HG02798 (cell line): ENCODE measurements at regions not wholly inside any gene's neighbourhood (a gene's known extent, or its start where the extent isn't known, plus 50 kb on each side); places are given as distances from the start of the nearest gene placed in this dataset.

ENCODE experiments used
- ATAC-seq: cut with Tn5 transposase; IDR thresholded peaks from one replicate; pipeline ENCODE4 v1.9.1; 2021; ENCODE audit warnings: mild to moderate bottlenecking; ENCODE audit not compliant: unreplicated experiment, poor library complexity

DNA sequence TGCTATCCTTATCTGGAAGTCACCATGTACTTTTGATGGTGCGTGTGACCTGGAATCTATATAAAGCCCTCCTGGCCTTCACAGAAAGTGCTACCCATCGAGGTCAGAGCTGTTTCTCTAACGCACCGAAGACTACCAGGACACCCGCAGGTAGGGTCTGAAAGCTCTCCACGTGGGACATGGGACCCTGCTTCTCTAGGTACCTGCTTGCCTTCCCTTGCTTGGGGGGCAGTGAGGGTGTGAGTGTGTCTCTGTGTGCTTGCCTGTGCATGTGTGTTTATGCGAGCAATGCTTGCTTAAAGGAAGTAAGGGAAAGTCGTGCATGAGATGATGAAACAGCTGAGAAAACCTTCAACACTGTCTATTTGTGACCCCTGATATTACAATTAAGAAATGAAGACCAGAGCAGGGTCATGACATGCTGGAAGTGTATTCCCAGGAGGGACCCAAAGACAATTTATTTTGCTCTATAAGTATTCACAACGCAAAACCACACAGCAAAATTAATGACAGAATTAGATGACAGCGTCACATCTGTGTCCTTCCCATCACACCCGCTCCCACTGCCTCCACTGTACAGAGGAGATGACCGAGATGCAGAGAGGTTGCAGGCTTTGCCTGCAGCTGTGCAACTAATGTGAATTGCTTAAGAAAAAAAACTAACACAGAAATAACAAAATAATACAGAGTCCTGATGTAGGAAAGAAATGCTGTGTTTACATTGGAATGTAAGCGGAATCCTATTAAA, 76.4 kb upstream of the HELT start:
- no peak for ATAC-seq

GRCh38 chr4:184942444-184943425, 75.6 kb upstream of the HELT start:
- no peak for ATAC-seq

DNA sequence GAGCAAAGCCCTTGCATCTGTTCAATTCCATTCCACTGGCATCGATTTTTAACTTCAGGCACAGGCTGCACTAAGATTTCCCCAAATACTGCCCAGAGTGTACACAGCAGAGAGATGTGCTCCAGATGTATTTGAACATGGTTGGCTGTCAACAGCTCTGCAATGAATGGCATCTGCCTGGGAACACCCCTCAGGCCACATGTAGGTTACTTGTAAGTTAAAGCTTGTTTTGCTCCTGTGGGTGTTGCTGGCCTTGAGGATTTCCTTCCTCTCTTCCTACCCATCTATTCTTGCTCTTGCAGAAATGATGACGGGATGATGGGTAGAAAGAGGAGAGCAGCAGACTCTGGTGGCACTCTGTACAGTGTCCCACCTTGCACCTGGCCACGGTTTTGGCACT, 69.3 kb upstream of the HELT start:
- ATAC-seq: no peak

GRCh38 chr4:184950117-184950830, 68.0 kb upstream of the HELT start:
- no peak for ATAC-seq

DNA sequence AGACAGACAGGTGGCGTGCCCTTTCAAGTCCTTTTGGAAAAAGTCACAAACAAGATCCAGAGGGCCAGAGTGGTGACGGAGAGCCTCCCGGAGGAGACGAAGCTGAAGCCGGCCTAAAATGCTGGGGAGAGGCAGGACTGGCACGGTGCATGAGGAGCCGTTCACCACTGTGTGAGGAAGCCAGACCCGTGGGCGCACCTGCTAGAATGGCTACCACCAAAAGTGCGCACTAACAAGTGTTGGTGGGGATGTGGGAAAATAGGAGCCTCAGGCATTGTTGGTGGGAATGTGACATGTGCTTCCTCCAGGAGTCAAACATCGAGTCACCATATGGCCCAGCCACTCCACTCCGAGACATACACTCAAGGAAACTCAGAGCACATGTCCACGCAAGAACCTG, 67.4 kb upstream of the HELT start:
- no peak for ATAC-seq

DNA sequence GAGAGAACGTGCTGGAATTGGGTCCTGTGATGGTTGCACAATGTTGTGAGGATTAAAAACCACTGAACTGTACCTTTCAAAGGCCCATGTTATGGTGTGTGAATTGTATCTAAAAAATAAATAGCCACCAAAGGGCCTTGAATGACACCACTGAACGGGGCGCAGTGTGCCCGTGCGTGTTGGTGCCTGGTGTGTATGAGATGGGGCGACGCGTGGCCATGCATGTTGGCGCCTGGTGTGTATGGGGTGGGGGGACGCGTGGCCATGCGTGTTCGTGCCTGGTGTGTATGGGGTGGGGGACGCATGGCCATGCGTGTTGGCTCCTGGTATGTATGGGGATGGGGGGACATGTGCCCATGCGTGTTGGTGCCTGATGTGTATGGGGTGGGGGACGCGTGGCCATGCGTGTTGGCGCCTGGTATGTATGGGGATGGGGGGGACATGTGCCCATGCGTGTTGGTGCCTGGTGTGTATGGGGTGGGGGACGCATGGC, 66.6 kb upstream of the HELT start:
- ATAC-seq: no peak

DNA sequence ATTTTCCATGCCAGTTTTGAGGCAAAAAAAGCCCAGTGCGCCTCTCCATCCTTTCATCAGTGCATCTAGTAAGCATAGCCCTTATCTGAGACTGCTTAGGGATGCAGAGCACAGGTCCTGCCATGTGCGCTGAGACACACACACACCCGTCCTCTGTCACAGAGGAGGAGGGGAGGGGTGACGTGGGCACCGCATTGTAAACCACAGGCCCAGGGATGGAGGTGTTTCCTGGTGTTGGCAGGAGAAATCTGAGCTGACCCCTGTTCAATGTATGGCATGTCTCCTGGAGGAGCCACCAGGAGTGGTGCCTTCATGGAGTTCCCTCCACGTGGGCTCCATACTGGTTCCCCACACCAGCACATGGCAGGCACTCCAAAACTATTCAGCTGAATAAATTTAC, 65.8 kb upstream of the HELT start:
- ATAC-seq: no peak

- ATAC-seq: no peak
Measured at GRCh38 chr4:184953421-184953945, 64.8 kb upstream of the HELT start.

- ATAC-seq: no peak
Measured at GRCh38 chr4:184953971-184954370, 64.3 kb upstream of the HELT start.

DNA sequence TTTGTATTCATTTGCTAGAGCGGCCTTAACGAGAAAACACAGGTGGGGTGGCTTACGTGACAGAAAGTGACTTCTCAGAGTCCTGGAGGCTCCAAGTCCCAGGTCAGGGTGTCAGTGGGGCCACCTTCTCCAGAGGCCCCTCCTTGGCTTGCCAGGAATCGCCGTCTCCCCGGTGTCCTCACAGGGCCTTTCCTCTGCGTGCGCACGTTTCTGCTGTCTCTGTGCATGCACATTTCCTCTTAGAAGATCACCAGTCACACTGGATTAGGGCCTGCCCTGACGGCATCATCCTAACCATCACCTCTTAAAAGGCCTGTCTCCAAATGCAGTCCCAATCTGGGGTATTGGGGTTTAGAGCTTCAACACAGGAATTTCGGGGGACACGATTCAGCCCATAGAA, 63.8 kb upstream of the HELT start:
- ATAC-seq: no peak

GRCh38 chr4:184955116-184955515, 63.2 kb upstream of the HELT start:
- no peak for ATAC-seq

- peak; percentile 70 for ATAC-seq
Measured at GRCh38 chr4:184955636-184956035, 62.7 kb upstream of the HELT start.

DNA sequence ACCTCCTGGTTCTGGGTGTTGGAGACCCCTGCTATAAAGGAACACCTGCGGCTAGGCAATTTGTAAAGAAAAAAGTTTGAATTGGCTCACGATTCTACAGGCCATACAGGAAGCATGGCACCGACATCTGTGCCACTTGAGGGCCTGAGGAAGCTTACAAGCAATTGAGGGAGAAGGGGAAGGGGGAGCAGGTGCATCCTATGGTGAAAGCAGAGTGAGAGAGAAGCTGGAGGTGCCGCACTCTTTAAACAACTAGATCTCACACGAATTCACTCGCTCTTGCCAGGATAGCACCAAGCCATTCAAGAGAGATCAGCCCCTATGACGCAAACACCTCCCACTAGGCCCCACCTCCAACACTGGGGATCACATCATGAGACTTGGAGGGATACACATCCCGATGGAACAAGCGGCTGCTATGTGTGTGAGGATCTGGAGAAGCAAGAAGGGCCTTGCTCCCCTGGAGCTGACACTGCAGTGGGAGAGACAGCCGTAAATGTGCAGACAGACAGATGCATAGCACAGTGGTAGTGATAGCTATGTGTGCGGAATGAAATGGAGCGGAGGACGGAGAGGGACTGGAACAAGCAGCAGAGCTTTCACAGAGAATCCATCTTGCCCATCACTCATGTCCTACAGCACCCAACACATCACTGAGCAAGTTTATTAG, 60.7 kb upstream of the HELT start:
- no peak for ATAC-seq

DNA sequence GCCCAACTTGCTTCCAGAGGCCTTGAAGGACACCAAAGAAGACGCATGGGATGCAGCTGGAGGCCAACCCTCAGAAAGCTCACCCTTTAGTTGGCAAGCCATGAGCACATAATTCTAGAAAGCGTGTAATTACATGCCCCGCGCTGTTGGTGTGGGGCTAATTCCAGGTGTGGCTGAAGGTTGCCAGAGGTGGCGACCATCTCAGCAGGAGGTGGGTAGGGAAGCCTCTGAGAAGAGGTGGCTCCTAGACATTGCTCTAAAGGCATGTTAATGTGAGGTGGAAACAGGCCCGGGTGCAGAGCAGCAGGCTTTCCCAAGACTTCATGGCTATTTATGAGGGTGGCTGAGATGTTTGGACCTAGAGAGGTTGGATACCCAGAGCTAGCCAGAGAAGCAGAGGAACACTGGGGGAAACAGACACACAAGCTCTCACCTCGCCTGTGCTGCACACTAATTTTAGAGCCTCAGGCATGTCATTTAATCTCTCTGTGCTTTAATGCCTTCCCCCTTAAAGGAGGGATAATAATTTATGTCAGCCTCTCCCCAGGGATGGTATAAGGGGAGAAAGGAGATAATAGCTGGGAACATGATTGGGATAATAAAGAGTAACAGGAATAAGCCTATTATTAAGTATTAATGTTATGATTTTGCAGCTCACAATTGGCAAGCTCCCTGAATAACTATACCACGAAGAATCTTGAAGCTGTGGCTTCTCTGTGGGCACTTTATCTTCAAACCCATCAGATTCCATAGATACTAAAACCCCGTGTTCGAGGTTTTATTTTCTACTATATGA, 60.0 kb upstream of the HELT start:
- ATAC-seq: no peak

DNA sequence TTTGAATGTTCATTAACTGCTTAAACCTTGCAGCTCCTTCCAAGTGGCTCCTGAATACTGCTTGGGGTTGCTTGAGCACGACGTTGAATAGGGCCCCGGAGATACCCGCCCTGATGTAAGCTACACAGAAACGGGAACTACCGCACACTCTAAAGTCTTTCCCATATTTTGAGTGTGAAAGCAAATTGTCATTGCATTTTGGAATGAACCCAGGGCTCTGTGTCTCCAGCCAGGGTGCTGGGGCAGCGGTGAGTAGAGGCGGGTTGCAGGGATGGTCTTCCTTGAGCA, 59.4 kb upstream of the HELT start:
- ATAC-seq: no peak

- ATAC-seq: no peak
Measured at GRCh38 chr4:184959309-184959708, 59.0 kb upstream of the HELT start.

DNA sequence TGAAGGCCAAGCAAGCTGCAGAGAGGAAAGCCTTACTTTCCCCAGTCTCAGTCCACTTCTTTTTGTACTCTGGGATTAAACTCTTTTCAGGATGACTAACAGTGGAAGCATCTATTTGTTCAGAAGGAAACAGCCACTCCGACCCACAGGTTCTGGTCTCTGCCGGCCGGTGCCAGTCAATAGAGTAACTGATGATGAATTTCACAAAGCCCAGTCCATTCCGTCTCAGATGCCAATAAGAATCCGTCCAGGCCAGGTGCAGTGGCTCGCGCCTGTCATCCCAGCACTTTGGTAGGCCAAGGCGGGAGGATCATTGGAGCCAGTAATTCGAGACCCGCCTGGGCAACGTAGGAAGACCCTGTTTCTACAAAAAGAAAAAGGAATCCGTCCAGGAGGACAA, 58.5 kb upstream of the HELT start:
- no peak for ATAC-seq

DNA sequence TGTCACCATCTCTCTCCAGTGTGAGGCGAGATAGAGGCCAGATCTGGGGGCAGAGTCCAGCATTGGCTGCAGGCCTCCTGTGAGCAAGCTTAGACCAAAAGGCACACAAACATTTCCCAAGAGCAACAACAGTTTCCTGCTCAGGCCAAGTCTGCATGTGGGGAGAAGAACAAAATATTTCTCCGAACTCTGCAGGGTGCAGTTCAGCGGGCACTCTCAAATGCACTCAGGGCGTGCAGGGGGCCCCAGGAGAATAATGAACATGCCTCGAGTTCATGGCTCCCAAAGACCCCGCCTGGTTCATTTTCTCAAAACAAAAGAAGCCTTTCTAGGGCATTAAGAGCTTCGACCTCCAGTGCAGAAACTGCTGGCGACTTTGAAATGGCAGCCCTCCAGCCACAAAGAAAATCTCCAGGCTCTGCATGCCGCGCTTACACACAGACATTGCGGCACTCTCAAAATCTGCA, 57.8 kb upstream of the HELT start:
- ATAC-seq: no peak

GRCh38 chr4:184961660-184962059, 56.6 kb upstream of the HELT start:
- no peak for ATAC-seq
